ENCODE measurements at regions not wholly inside any gene's neighbourhood (a gene's known extent, or its start where the extent isn't known, plus 50 kb on each side); places are given as distances from the start of the nearest gene placed in this dataset.

GRCh38 chr7:85883-86515 lies 106.4 kb upstream of the FAM20C start:
- DNase-seq, result no peak

- no peak for DNase-seq
These were observed 105.7 kb upstream of the FAM20C start for GRCh38 chr7:86629-87028.

GRCh38 chr7:87047-87446 lies 105.3 kb upstream of the FAM20C start:
- no peak for DNase-seq

GRCh38 chr7:87671-88070 lies 104.7 kb upstream of the FAM20C start:
- DNase-seq, result no peak

- peak; percentile 8 for DNase-seq
These were observed 104.1 kb upstream of the FAM20C start for GRCh38 chr7:88095-88926.

- no peak for DNase-seq
These were observed 103.5 kb upstream of the FAM20C start for GRCh38 chr7:88927-89231.

GRCh38 chr7:89232-90019 lies 102.9 kb upstream of the FAM20C start:
- DNase-seq, result peak; percentile 96

- DNase-seq, result peak; percentile 93
These were observed 102.0 kb upstream of the FAM20C start for GRCh38 chr7:90111-91063.

- no peak for DNase-seq
These were observed 100.8 kb upstream of the FAM20C start for GRCh38 chr7:91396-92175.

GRCh38 chr7:92231-92674 lies 100.1 kb upstream of the FAM20C start:
- DNase-seq, result no peak

GRCh38 chr7:92888-93672 lies 99.3 kb upstream of the FAM20C start:
- DNase-seq, result no peak

- DNase-seq, result no peak
These were observed 98.0 kb upstream of the FAM20C start for GRCh38 chr7:94251-94801.

GRCh38 chr7:95180-95862 lies 97.0 kb upstream of the FAM20C start:
- no peak for DNase-seq

- DNase-seq, result no peak
These were observed 96.5 kb upstream of the FAM20C start for GRCh38 chr7:95863-96260.

GRCh38 chr7:96861-97260 lies 95.5 kb upstream of the FAM20C start:
- DNase-seq, result no peak

- DNase-seq, result no peak
These were observed 95.0 kb upstream of the FAM20C start for GRCh38 chr7:97310-97841.

GRCh38 chr7:101146-102046 lies 91.0 kb upstream of the FAM20C start:
- no peak for DNase-seq

- DNase-seq, result peak; percentile 9
These were observed 90.2 kb upstream of the FAM20C start for GRCh38 chr7:102047-102711.
